ENCODE measurements at regions not wholly inside any gene's neighbourhood (a gene's known extent, or its start where the extent isn't known, plus 50 kb on each side); places are given as distances from the start of the nearest gene placed in this dataset.

DNA sequence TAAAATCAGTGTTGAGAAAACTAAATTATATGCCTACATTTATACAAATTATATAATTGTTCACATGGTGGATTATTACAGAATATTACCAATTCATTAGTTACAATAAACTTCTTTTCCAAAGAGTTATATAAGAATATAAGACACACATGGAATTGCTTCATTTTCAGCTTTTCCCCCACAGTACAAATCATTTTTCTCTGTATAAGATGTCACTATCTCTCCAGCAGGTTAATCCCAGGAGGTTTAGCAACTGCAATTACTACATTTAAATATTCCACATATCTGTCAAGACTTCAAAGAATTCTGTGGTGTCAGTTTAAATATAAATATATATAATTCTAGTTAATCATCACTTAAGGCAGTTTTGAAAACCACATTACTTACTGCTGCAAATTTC lies 59.6 kb upstream of the G2E3 start:
- no peaks in the 10 kb centered on the region for H3K27me3 ChIP-seq (replicated peaks; ENCODE audit: insufficient read depth, low read length)
- TF ChIP-seq EZH2 (optimal IDR thresholded peaks at IDR 0.05; ENCODE audit: low read depth, low read length) (no peak), EZH2phosphoT487 (IDR thresholded peaks at IDR 0.05; ENCODE audit: low read length) (no peak)
- TF ChIP-seq, protein P1, sequence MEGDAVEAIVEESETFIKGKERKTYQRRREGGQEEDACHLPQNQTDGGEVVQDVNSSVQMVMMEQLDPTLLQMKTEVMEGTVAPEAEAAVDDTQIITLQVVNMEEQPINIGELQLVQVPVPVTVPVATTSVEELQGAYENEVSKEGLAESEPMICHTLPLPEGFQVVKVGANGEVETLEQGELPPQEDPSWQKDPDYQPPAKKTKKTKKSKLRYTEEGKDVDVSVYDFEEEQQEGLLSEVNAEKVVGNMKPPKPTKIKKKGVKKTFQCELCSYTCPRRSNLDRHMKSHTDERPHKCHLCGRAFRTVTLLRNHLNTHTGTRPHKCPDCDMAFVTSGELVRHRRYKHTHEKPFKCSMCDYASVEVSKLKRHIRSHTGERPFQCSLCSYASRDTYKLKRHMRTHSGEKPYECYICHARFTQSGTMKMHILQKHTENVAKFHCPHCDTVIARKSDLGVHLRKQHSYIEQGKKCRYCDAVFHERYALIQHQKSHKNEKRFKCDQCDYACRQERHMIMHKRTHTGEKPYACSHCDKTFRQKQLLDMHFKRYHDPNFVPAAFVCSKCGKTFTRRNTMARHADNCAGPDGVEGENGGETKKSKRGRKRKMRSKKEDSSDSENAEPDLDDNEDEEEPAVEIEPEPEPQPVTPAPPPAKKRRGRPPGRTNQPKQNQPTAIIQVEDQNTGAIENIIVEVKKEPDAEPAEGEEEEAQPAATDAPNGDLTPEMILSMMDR (IDR thresholded peaks at IDR 0.05; ENCODE audit: low read length), result no peak
- no peaks in the 10 kb centered on the region for H3K9me2 ChIP-seq (replicated peaks; ENCODE audit: insufficient read depth, low read length)
- no peaks in the 10 kb centered on the region for H3K4me1 ChIP-seq (ENCODE audit: low read length)
- no peak for DNase-seq
- no peak overlapping the region for H2AFZ ChIP-seq (ENCODE audit: low read length)
- no peaks in the 10 kb centered on the region for H4K20me1 ChIP-seq (ENCODE audit: insufficient read depth, low read length)
- H3K9ac ChIP-seq (ENCODE audit: low read length), result no peak overlapping the region
- H3K27ac ChIP-seq (ENCODE audit: low read length), result no peak overlapping the region
- no peaks in the 10 kb centered on the region for H3K9me3 ChIP-seq (replicated peaks; ENCODE audit: insufficient read depth, low read length)
- H3K36me3 ChIP-seq (replicated peaks; ENCODE audit: insufficient read depth, low read length), result no peaks in the 10 kb centered on the region
- no peak overlapping the region for H3K4me3 ChIP-seq (ENCODE audit: low read length)
- no peaks in the 10 kb centered on the region for H3F3A ChIP-seq (ENCODE audit: insufficient read depth, low read length)
- no peaks in the 10 kb centered on the region for H3K79me2 ChIP-seq (ENCODE audit: low read length)
- no peak overlapping the region for H3K4me2 ChIP-seq (ENCODE audit: low read depth, low read length)

DNA sequence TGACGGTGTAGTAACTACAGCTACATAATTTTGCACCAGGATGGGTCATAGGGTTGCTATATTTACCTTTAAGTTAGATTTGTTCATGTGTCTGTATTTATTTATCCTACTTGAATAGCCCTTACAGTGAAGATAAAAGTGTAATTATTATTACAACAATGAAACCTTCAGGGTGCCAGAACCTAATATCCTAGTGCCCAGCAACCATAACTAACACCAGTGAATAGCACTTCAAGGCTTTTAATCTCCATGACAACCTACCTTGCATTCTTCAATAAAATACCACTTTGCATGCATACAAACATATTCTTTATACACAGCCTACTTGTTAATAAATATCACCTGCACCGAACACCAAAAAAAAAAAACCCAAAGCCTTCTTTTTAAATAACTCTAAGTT lies 58.7 kb upstream of the G2E3 start:
- DNase-seq, result no peak
- H3K9me2 ChIP-seq (replicated peaks; ENCODE audit: insufficient read depth, low read length), result no peaks in the 10 kb centered on the region
- no peaks in the 10 kb centered on the region for H3K79me2 ChIP-seq (ENCODE audit: low read length)
- H3K4me2 ChIP-seq (ENCODE audit: low read depth, low read length), result no peak overlapping the region
- H3K27ac ChIP-seq (ENCODE audit: low read length), result no peak overlapping the region
- H3K4me3 ChIP-seq (ENCODE audit: low read length), result no peak overlapping the region
- H3K36me3 ChIP-seq (replicated peaks; ENCODE audit: insufficient read depth, low read length), result no peaks in the 10 kb centered on the region
- TF ChIP-seq, protein P1 (IDR thresholded peaks at IDR 0.05; ENCODE audit: low read length), result no peak
- TF ChIP-seq EZH2phosphoT487 (IDR thresholded peaks at IDR 0.05; ENCODE audit: low read length) (no peak), EZH2 (optimal IDR thresholded peaks at IDR 0.05; ENCODE audit: low read depth, low read length) (no peak)
- no peak overlapping the region for H2AFZ ChIP-seq (ENCODE audit: low read length)
- H3K9ac ChIP-seq (ENCODE audit: low read length), result no peak overlapping the region
- H4K20me1 ChIP-seq (ENCODE audit: insufficient read depth, low read length), result no peaks in the 10 kb centered on the region
- no peaks in the 10 kb centered on the region for H3K27me3 ChIP-seq (replicated peaks; ENCODE audit: insufficient read depth, low read length)
- H3K4me1 ChIP-seq (ENCODE audit: low read length), result no peaks in the 10 kb centered on the region
- no peaks in the 10 kb centered on the region for H3K9me3 ChIP-seq (replicated peaks; ENCODE audit: insufficient read depth, low read length)
- H3F3A ChIP-seq (ENCODE audit: insufficient read depth, low read length), result no peaks in the 10 kb centered on the region

DNA sequence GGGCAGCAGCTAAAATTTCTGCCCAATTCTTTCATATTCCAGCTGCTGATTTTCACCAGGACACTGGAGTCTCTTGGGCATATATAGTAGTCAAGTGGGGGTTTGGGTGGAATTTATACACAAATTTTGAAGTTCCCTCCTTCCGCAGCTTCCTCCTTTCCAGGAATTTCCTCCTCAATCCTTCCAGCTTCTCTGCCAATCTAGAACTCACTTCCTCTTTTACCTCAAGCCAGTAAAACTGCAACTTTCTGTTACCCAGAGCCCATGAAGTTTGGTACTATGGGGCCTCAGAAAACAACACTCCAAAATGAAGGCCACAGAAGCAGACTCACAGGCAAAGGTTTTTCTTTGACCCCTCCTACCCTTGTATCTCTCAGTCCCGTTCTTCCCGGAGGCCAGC lies 51.7 kb upstream of the G2E3 start:
- Histone ChIP-seq H4K20me1 (ENCODE audit: insufficient read depth, low read length) (no peaks in the 10 kb centered on the region), H2AFZ (ENCODE audit: low read length) (no peak overlapping the region), H3K4me3 (ENCODE audit: low read length) (no peak overlapping the region), H3K36me3 (replicated peaks; ENCODE audit: insufficient read depth, low read length) (no peaks in the 10 kb centered on the region), H3K4me2 (ENCODE audit: low read depth, low read length) (no peak overlapping the region), H3K4me1 (ENCODE audit: low read length) (no peaks in the 10 kb centered on the region), H3F3A (ENCODE audit: insufficient read depth, low read length) (no peaks in the 10 kb centered on the region), H3K9me2 (replicated peaks; ENCODE audit: insufficient read depth, low read length) (no peaks in the 10 kb centered on the region), H3K9ac (ENCODE audit: low read length) (no peak overlapping the region), H3K9me3 (replicated peaks; ENCODE audit: insufficient read depth, low read length) (no peaks in the 10 kb centered on the region), H3K79me2 (ENCODE audit: low read length) (no peaks in the 10 kb centered on the region), H3K27me3 (replicated peaks; ENCODE audit: insufficient read depth, low read length) (no peaks in the 10 kb centered on the region), H3K27ac (ENCODE audit: low read length) (no peak overlapping the region)
- TF ChIP-seq EZH2 (optimal IDR thresholded peaks at IDR 0.05; ENCODE audit: low read depth, low read length), result no peak
- TF ChIP-seq, protein P1 (IDR thresholded peaks at IDR 0.05; ENCODE audit: low read length), result no peak
- TF ChIP-seq EZH2phosphoT487 (IDR thresholded peaks at IDR 0.05; ENCODE audit: low read length), result no peak
- DNase-seq, result no peak
